HG03135 (cell line): ENCODE measurements at regions not wholly inside any gene's neighbourhood (a gene's known extent, or its start where the extent isn't known, plus 50 kb on each side); places are given as distances from the start of the nearest gene placed in this dataset.

Experiments
- ATAC-seq: cut with Tn5 transposase; IDR thresholded peaks from one replicate; pipeline ENCODE4 v1.9.1; 2021; ENCODE audit warnings: mild to moderate bottlenecking, moderate library complexity; ENCODE audit not compliant: unreplicated experiment

GRCh38 chr10:92789786-92790185 lies 58.5 kb upstream of the EXOC6 start:
- ATAC-seq = no peak

GRCh38 chr10:92790440-92790839 lies 57.9 kb upstream of the EXOC6 start:
- no peak for ATAC-seq

DNA sequence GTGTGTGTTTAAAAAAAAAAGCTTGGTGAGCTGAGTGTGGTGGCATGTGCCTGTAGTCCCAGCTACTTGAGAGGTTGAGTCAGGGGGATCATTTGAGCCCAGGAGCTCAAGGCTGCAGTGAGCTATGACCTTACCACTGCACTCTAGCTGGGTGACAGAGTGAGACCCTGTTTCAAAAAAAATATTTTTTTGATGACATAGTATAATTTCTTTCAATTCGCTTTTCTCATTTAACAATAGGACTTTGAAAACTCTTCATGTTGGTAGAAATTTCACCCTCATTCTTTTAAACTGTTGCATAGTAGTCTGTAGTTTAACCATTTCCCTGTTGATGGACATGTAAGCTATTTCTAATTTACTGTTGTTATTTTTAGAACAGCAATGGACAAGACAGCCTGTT lies 55.7 kb upstream of the EXOC6 start:
- ATAC-seq = no peak
